Hepatocyte (in vitro differentiated cells): ENCODE measurements at regions not wholly inside any gene's neighbourhood (a gene's known extent, or its start where the extent isn't known, plus 50 kb on each side); places are given as distances from the start of the nearest gene placed in this dataset.

ENCODE experiments used
- EZH2 ChIP-seq: fragments of 200-600 bp; sonication (generic); IDR thresholded peaks from 2 replicates; pipeline ENCODE4 v1.6.1; 2016; ENCODE audit warnings: antibody characterized with exemption, mild to moderate bottlenecking, borderline replicate concordance
- EZH2phosphoT487 ChIP-seq: fragments of 200-600 bp; sonication (generic); IDR thresholded peaks from one replicate; pipeline ENCODE4 v1.6.1; 2018; ENCODE audit warnings: antibody characterized with exemption, mild to moderate bottlenecking, low read depth, moderate library complexity; ENCODE audit not compliant: unreplicated experiment, severe bottlenecking
- TF ChIP-seq, protein P1 (sequence below): fragments of 200-600 bp; sonication (generic); IDR thresholded peaks from 2 replicates; pipeline ENCODE4 v1.5.1; 2016; ENCODE audit warnings: antibody characterized with exemption, mild to moderate bottlenecking; ENCODE audit not compliant: poor library complexity

DNA sequence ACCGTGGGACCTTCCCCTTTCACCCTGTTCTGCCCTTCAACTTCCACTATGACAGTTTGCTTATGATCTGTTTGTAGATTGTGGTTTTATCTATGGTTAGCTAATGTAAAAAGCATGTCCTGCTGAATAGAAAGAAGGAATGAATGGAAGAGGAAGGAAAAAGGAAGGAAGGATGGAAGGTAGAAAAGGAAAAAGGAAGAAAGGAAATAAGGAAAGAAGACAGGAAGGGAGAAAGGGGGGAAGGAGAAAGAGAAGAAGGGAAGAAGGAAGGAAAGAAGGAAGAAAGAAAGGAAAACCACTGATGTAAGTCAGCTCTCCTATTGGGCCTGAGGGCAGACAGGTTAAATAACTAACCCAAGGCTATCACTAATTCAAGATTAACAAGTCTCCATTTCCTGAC, 319.1 kb upstream of the KLF3 start:
- TF ChIP-seq, protein P1, sequence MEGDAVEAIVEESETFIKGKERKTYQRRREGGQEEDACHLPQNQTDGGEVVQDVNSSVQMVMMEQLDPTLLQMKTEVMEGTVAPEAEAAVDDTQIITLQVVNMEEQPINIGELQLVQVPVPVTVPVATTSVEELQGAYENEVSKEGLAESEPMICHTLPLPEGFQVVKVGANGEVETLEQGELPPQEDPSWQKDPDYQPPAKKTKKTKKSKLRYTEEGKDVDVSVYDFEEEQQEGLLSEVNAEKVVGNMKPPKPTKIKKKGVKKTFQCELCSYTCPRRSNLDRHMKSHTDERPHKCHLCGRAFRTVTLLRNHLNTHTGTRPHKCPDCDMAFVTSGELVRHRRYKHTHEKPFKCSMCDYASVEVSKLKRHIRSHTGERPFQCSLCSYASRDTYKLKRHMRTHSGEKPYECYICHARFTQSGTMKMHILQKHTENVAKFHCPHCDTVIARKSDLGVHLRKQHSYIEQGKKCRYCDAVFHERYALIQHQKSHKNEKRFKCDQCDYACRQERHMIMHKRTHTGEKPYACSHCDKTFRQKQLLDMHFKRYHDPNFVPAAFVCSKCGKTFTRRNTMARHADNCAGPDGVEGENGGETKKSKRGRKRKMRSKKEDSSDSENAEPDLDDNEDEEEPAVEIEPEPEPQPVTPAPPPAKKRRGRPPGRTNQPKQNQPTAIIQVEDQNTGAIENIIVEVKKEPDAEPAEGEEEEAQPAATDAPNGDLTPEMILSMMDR: no peak
- TF ChIP-seq EZH2 (no peak), EZH2phosphoT487 (no peak)
